ENCODE measurements at regions not wholly inside any gene's neighbourhood (a gene's known extent, or its start where the extent isn't known, plus 50 kb on each side); places are given as distances from the start of the nearest gene placed in this dataset.

GRCh38 chr15:69631978-69632377 lies 179.4 kb downstream of the RPLP1 start:
- TF ChIP-seq CTCF (IDR thresholded peaks at IDR 0.05; ENCODE audit: control extremely low read depth, extremely low read depth, low read depth, missing control alignments), result no peak
- DNase-seq (ENCODE audit: extremely low spot score), result no peak
- CTCF ChIA-PET, result no interaction called here
- POLR2A ChIA-PET, result no interaction called here

GRCh38 chr15:69634860-69635259 lies 182.2 kb downstream of the RPLP1 start:
- ChIA-PET POLR2A (no interaction called here), CTCF (no interaction called here)
- DNase-seq (ENCODE audit: extremely low spot score), result no peak
- TF ChIP-seq CTCF (IDR thresholded peaks at IDR 0.05; ENCODE audit: control extremely low read depth, extremely low read depth, low read depth, missing control alignments), result no peak

- no peak for DNase-seq (ENCODE audit: extremely low spot score)
- ChIA-PET CTCF (interaction anchor here (0.5 to 1.2 kb wide), 2 partner anchors 8 to 244 kb away, joined by 3 read pairs; no protein-coding TSS in a partner anchor), POLR2A (no interaction called here)
- no peak for TF ChIP-seq CTCF (IDR thresholded peaks at IDR 0.05; ENCODE audit: control extremely low read depth, extremely low read depth, low read depth, missing control alignments)
These were observed 183.7 kb downstream of the RPLP1 start for GRCh38 chr15:69636169-69636915.

GRCh38 chr15:69637818-69638217 lies 185.2 kb downstream of the RPLP1 start:
- DNase-seq (ENCODE audit: extremely low spot score), result no peak
- ChIA-PET CTCF (interaction anchor here (1.2 kb wide), 1 partner anchor 9 kb away, joined by 3 read pairs; no protein-coding TSS in a partner anchor), POLR2A (no interaction called here)
- no peak for TF ChIP-seq CTCF (IDR thresholded peaks at IDR 0.05; ENCODE audit: control extremely low read depth, extremely low read depth, low read depth, missing control alignments)

- no peak for DNase-seq (ENCODE audit: extremely low spot score)
- CTCF ChIA-PET, result no interaction called here
- POLR2A ChIA-PET, result no interaction called here
- no peak for TF ChIP-seq CTCF (IDR thresholded peaks at IDR 0.05; ENCODE audit: control extremely low read depth, extremely low read depth, low read depth, missing control alignments)
These were observed 190.9 kb downstream of the RPLP1 start for GRCh38 chr15:69643476-69643875.

- DNase-seq (ENCODE audit: extremely low spot score), result no peak
- TF ChIP-seq CTCF (IDR thresholded peaks at IDR 0.05; ENCODE audit: control extremely low read depth, extremely low read depth, low read depth, missing control alignments), result no peak
- CTCF ChIA-PET, result no interaction called here
- POLR2A ChIA-PET, result no interaction called here
These were observed 191.4 kb downstream of the RPLP1 start for GRCh38 chr15:69643971-69644370.

All from GM10248 (cell line).